HEK293 (cell line): ENCODE measurements at regions not wholly inside any gene's neighbourhood (a gene's known extent, or its start where the extent isn't known, plus 50 kb on each side); places are given as distances from the start of the nearest gene placed in this dataset.

Experiments used
- YY1 ChIP-seq: fragments of 450-650 bp; formaldehyde crosslinking; IDR thresholded peaks from 2 replicates; pipeline ENCODE4 v1.5.1; 2018; ENCODE audit warnings: missing biosample characterization, missing genetic modification characterization
- ZFP69B ChIP-seq: fragments of 450-650 bp; formaldehyde crosslinking; IDR thresholded peaks from 2 replicates; pipeline ENCODE4 v1.5.1; 2016; ENCODE audit warnings: missing biosample characterization, missing genetic modification characterization
- ZNF10 ChIP-seq: fragments of 450-650 bp; formaldehyde crosslinking; IDR thresholded peaks from 2 replicates; pipeline ENCODE4 v1.5.1; 2017; ENCODE audit warnings: missing biosample characterization, missing genetic modification characterization
- ZSCAN23 ChIP-seq: fragments of 450-650 bp; formaldehyde crosslinking; IDR thresholded peaks from 2 replicates; pipeline ENCODE4 v1.5.1; 2016; ENCODE audit warnings: missing biosample characterization, missing genetic modification characterization
- TF ChIP-seq, protein P1 (sequence below): fragments of 450-650 bp; formaldehyde crosslinking; IDR thresholded peaks from 2 replicates; pipeline ENCODE4 v1.5.1; 2016; ENCODE audit warnings: missing biosample characterization, missing genetic modification characterization
- TF ChIP-seq, protein P2 (sequence below): fragments of 450-650 bp; formaldehyde crosslinking; IDR thresholded peaks from 2 replicates; pipeline ENCODE4 v1.5.1; 2016; ENCODE audit warnings: missing biosample characterization, missing genetic modification characterization
- TF ChIP-seq, protein P3 (sequence below): fragments of 450-650 bp; formaldehyde crosslinking; IDR thresholded peaks from 2 replicates; pipeline ENCODE4 v1.5.1; 2016; ENCODE audit warnings: missing biosample characterization, missing genetic modification characterization
- TF ChIP-seq, protein P4 (sequence below): fragments of 450-650 bp; formaldehyde crosslinking; optimal IDR thresholded peaks from 2 replicates; pipeline ENCODE3; 2016; ENCODE audit warnings: missing biosample characterization, mild to moderate bottlenecking, missing genetic modification characterization
- TF ChIP-seq, protein P5 (sequence below): fragments of 450-650 bp; formaldehyde crosslinking; IDR thresholded peaks from 2 replicates; pipeline ENCODE4 v1.5.1; 2016; ENCODE audit warnings: missing biosample characterization, missing genetic modification characterization

DNA sequence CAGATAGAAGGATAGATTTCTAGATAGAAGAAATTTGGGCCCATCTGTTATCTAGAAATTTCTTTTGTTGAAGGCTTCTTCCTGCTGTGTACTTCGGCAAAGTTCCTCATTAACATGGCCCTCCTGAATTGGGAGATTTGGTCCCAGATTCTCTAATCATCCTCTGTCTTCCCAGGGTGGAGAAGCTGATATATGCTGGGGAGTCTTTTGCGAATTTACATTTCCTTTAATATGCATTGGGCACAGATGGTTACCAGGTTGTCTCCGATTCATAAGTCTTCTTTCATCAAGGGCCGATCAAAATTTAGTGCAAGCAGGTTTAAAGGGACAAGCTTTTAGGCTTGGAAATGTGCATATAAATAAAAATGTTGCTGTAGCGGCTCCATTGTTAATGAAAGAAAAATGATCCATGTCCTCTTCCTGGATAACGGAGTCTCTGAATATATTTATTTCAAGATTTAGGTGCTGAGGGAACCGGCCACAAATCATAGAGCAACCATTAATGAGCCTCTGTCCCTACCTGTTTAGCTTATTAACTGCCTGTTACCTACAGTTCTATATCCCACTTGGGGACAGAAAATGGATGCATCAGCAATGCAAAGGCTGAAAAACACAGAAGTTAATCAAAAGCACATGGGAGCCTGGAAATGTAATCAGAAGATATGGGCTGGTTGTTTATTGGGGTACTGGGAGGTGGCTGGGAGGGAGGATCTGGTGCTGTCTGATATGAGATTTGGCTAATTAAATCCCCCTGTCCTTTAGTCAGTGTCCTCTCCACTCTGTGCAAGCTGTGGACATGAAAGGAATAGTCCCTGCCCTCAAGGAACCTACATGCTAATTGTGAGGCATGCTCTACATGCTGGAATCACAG lies 234.7 kb downstream of the MAN2A1 start:
- TF ChIP-seq ZSCAN23 (tag by site-specific recombination) (no peak), YY1 (no peak), ZNF10 (tag by site-specific recombination) (no peak), ZFP69B (tag by site-specific recombination) (no peak)
- TF ChIP-seq, protein P1, sequence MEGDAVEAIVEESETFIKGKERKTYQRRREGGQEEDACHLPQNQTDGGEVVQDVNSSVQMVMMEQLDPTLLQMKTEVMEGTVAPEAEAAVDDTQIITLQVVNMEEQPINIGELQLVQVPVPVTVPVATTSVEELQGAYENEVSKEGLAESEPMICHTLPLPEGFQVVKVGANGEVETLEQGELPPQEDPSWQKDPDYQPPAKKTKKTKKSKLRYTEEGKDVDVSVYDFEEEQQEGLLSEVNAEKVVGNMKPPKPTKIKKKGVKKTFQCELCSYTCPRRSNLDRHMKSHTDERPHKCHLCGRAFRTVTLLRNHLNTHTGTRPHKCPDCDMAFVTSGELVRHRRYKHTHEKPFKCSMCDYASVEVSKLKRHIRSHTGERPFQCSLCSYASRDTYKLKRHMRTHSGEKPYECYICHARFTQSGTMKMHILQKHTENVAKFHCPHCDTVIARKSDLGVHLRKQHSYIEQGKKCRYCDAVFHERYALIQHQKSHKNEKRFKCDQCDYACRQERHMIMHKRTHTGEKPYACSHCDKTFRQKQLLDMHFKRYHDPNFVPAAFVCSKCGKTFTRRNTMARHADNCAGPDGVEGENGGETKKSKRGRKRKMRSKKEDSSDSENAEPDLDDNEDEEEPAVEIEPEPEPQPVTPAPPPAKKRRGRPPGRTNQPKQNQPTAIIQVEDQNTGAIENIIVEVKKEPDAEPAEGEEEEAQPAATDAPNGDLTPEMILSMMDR: no peak
- TF ChIP-seq, protein P2, sequence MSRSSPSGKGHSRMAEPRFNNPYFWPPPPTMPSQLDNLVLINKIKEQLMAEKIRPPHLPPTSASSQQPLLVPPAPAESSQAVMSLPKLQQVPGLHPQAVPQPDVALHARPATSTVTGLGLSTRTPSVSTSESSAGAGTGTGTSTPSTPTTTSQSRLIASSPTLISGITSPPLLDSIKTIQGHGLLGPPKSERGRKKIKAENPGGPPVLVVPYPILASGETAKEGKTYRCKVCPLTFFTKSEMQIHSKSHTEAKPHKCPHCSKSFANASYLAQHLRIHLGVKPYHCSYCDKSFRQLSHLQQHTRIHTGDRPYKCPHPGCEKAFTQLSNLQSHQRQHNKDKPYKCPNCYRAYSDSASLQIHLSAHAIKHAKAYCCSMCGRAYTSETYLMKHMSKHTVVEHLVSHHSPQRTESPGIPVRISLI: no peak
- TF ChIP-seq, protein P3, sequence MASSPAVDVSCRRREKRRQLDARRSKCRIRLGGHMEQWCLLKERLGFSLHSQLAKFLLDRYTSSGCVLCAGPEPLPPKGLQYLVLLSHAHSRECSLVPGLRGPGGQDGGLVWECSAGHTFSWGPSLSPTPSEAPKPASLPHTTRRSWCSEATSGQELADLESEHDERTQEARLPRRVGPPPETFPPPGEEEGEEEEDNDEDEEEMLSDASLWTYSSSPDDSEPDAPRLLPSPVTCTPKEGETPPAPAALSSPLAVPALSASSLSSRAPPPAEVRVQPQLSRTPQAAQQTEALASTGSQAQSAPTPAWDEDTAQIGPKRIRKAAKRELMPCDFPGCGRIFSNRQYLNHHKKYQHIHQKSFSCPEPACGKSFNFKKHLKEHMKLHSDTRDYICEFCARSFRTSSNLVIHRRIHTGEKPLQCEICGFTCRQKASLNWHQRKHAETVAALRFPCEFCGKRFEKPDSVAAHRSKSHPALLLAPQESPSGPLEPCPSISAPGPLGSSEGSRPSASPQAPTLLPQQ (tag by site-specific recombination): no peak
- TF ChIP-seq, protein P4, sequence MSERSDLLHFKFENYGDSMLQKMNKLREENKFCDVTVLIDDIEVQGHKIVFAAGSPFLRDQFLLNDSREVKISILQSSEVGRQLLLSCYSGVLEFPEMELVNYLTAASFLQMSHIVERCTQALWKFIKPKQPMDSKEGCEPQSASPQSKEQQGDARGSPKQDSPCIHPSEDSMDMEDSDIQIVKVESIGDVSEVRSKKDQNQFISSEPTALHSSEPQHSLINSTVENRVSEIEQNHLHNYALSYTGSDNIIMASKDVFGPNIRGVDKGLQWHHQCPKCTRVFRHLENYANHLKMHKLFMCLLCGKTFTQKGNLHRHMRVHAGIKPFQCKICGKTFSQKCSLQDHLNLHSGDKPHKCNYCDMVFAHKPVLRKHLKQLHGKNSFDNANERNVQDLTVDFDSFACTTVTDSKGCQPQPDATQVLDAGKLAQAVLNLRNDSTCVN (tag by site-specific recombination): no peak
- TF ChIP-seq, protein P5, sequence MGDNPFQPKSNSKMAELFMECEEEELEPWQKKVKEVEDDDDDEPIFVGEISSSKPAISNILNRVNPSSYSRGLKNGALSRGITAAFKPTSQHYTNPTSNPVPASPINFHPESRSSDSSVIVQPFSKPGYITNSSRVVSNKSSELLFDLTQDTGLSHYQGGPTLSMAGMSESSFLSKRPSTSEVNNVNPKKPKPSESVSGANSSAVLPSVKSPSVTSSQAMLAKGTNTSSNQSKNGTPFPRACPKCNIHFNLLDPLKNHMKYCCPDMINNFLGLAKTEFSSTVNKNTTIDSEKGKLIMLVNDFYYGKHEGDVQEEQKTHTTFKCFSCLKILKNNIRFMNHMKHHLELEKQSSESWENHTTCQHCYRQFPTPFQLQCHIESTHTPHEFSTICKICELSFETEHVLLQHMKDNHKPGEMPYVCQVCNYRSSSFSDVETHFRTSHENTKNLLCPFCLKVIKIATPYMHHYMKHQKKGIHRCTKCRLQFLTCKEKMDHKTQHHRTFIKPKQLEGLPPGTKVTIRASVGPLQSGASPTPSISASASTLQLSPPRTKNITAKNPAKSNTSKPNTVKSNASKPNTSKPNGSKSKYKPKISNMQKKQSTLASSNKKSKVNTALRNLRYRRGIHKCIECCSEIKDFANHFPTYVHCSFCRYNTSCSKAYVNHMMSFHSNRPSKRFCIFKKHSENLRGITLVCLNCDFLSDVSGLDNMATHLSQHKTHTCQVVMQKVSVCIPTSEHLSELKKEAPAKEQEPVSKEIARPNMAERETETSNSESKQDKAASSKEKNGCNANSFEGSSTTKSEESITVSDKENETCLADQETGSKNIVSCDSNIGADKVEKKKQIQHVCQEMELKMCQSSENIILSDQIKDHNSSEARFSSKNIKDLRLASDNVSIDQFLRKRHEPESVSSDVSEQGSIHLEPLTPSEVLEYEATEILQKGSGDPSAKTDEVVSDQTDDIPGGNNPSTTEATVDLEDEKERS (tag by site-specific recombination): no peak
